OCI-LY7 (cell line): ENCODE measurements at regions not wholly inside any gene's neighbourhood (a gene's known extent, or its start where the extent isn't known, plus 50 kb on each side); places are given as distances from the start of the nearest gene placed in this dataset.
"Not testable (repeated sequence)": the region's sequence is repeated elsewhere in the genome, so short reads cannot be mapped to it uniquely, and the experiment has no call there.

ENCODE experiments used
- EZH2phosphoT487 ChIP-seq: fragments of 200-600 bp; sonication (generic); IDR thresholded peaks from 2 replicates; pipeline ENCODE4 v1.6.1; 2018; ENCODE audit warnings: low read depth, borderline replicate concordance, mild to moderate bottlenecking, mixed run types, antibody characterized with exemption, low read length, moderate library complexity, mixed read lengths
- TF ChIP-seq, protein P1 (sequence below): fragments of 200-600 bp; sonication (generic); conservative IDR thresholded peaks from 2 replicates; pipeline ENCODE4 v1.5.1; 2014; ENCODE audit warnings: mild to moderate bottlenecking, antibody characterized with exemption, low read length, moderate library complexity, mixed read lengths

- TF ChIP-seq, protein P1, sequence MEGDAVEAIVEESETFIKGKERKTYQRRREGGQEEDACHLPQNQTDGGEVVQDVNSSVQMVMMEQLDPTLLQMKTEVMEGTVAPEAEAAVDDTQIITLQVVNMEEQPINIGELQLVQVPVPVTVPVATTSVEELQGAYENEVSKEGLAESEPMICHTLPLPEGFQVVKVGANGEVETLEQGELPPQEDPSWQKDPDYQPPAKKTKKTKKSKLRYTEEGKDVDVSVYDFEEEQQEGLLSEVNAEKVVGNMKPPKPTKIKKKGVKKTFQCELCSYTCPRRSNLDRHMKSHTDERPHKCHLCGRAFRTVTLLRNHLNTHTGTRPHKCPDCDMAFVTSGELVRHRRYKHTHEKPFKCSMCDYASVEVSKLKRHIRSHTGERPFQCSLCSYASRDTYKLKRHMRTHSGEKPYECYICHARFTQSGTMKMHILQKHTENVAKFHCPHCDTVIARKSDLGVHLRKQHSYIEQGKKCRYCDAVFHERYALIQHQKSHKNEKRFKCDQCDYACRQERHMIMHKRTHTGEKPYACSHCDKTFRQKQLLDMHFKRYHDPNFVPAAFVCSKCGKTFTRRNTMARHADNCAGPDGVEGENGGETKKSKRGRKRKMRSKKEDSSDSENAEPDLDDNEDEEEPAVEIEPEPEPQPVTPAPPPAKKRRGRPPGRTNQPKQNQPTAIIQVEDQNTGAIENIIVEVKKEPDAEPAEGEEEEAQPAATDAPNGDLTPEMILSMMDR: not testable (repeated sequence)
- TF ChIP-seq EZH2phosphoT487: not testable (repeated sequence)
Observed at GRCh38 chr5:114704225-114704893, 342.5 kb downstream of the KCNN2 start.
